GM19239 (cell line): ENCODE measurements at regions not wholly inside any gene's neighbourhood (a gene's known extent, or its start where the extent isn't known, plus 50 kb on each side); places are given as distances from the start of the nearest gene placed in this dataset.
"Not testable (repeated sequence)": the region's sequence is repeated elsewhere in the genome, so short reads cannot be mapped to it uniquely, and the experiment has no call there.

Source experiments
- DNase-seq: peaks from one replicate; pipeline ENCODE4 v3.0.0; 2011; ENCODE audit warnings: low spot score; ENCODE audit not compliant: insufficient read length
- FAIRE-seq: peaks from 2 replicates; lab custom pipeline; 2011; peaks lifted over from hg19 to GRCh38; lab: Jason Lieb, UNC

DNA sequence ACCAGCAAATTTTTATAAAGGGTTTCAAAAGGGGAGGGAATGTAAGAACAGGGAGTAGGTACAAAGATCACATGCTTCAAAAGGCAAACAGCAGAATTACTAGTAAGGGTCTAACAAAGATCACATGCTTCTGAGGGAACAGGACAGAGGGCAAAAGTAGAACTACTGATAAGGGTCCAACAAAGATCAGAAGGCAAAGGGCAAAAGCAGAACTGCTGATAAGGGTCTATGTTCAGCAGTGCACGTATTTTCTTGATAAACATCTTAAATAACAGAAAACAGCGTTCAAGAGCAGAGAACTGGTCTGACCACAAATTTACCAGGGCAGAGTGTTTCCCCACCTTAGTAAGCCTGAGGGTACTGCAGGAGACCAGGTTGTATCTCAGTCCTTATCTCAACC, 469.5 kb upstream of the PIK3R1 start:
- FAIRE-seq (no peak), DNase-seq (no peak)

DNA sequence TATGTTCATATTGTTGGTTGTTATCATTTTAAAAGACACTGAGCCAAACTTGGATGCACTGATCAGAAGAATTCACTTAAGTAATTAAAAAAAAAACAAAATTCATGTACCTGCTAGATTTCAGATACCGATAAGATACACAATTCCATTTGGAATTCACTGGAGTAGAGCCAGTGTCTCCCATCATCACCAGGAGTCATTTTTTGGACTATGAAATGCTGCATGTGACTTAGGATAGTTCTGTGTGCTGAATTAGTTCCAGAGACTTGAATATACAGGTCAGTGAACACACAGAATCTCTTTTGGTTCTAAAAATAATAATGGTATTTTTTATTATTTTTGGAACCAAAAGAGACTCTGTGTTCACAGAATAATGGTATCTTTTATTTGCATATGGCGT, 482.6 kb upstream of the PIK3R1 start:
- FAIRE-seq (no peak), DNase-seq (no peak)

GRCh38 chr5:67732471-67732870, 483.1 kb upstream of the PIK3R1 start:
- no peak for DNase-seq
- no peak for FAIRE-seq

GRCh38 chr5:67731886-67732285, 483.7 kb upstream of the PIK3R1 start:
- FAIRE-seq (no peak), DNase-seq (no peak)

- DNase-seq, result no peak
- FAIRE-seq, result no peak
Observed at GRCh38 chr5:67730917-67731474, 484.6 kb upstream of the PIK3R1 start.

DNA sequence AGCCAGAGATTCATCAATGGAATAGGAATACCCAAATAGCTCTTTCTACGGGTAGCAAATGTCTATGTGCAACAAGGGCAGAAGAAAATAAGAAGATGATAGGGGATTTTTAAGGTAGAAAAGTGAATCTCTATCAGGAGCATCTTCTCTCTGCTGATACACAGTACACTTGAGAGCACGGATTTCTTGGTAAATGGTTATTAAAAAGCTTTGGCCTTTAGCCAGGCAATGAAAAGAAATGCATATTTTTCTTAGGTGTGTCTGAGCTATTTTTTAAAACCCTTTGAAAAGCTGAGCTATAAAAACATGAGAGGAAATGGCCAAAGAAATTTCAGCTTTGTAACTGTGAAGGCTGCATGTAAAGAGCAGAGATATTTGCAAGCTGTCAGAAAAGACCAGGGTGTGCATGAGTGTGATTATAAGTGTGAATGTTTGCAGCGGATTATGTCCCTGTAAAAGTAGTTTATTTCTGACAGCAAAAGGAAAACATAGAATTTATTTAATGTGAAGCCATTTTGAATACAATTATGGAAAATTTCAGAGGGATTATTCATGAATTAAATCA, 487.1 kb upstream of the PIK3R1 start:
- DNase-seq (no peak), FAIRE-seq (no peak)

DNA sequence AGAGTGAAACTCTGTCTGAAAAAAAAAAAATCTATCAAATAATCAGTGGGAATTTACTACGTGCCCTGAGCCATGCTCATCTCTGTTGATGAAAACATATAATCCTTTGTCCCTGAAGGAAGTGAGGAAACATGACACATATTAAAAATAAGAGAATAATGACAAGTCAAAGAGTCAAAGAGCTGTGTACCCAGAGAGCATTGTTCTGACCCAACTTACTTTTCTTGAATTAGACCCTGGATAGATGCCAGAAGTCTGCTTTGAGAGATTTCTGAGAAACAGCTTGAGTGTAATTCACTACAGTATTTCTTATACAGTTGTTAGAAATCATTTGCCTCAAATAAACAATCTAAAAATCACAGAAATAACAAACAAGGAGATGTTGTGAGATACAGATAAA, 490.0 kb upstream of the PIK3R1 start:
- no peak for DNase-seq
- no peak for FAIRE-seq

DNA sequence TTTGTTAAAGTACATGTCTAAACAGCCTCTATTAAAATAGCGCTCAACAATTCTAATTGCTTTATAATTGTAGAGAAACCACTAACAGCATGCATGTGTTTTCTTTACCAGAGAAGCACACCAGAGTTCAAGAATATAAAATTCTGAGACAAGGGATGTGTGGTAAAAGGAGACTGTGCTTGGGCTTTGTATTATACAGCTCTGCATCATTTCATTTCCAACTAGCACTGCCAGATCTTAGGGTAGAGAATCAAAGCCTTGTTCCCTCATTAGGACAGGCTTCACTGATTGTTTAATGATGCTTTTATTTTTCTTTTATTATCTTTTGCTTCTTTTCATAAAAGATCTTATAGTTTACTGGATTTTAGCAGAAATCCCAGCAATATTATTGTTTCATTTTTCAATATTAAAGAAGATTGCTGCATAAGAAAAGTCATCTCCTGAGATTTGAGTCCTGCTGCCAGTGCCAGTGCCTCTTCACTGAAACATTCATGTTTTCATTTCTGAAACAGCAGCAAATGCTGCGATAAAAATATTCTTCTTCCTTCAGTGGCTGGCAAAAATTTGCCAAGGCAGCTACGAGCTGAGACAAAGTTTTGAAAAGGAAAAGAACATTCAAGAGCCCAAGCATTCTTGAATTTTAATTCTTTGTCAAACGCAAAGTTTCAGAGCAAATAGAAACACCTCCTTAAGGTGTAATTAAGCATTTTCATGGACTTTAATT, 491.0 kb upstream of the PIK3R1 start:
- DNase-seq, result no peak
- FAIRE-seq, result no peak

GRCh38 chr5:67723873-67724272, 491.7 kb upstream of the PIK3R1 start:
- DNase-seq (no peak), FAIRE-seq (no peak)

DNA sequence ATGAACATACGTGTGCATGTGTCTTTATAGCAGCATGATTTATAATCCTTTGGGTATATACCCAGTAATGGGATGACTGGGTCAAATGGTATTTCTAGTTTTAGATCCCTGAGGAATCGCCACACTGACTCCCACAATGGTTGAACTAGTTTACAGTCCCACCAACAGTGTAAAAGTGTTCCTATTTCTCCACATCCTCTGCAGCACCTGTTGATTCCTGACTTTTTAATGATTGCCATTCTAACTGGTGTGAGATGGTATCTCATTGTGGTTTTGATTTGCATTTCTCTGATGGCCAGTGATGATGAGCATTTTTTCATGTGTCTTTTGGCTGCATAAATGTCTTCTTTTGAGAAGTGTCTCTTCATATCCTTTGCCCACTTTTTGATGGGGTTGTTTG, 493.0 kb upstream of the PIK3R1 start:
- DNase-seq, FAIRE-seq: not testable (repeated sequence)

DNA sequence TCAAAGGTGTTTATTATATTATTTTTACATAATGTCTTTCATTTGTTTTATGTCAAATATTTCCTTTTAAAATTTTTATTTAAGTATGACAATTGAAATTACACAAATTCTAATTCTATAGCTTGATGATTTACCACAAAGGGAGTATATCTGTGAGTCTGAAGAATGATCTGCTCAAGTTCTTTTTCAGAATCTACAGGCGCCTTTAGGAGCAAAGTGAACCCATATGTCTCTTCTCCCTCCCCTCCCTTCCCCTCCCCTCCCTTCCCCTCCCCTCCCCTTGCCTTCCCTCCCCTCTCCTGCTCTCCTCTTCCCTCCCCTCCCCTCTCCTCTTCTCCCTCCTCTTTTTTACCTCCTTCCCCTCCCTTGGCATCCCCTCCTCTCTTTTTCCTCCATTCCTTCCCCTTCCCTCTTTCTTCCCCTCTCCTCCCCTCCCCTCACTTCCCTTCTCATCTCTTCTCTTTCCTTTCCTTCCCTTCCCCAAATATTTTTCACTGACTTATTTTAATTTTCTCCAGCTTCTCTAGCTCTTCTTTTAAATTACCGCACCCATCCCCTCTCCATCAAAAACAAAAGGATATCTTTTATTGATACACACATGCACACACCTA, 495.3 kb upstream of the PIK3R1 start:
- DNase-seq (no peak), FAIRE-seq (no peak)

- no peak for FAIRE-seq
- no peak for DNase-seq
Observed at GRCh38 chr5:67702008-67702407, 505.4 kb upstream of the CD180 start.

DNA sequence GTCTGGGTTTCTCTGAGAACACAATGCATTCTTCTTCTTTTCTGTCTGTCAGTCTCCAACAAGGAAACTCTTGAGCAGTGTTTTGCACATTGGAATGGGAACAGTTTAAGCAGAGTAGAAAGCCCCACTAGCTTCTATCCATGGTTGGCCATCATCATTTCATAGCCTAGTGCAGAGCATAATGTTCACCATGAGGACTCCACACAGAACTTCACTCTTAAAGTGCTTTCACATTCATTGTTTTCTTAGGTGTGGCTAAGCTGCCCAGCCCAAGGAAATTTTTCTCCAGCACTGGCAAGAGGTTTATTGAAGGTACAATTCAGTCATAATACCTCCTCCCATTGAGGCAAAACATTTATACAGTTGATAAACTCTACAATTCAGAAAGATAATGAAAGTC, 503.0 kb upstream of the CD180 start:
- FAIRE-seq (no peak), DNase-seq (no peak)

GRCh38 chr5:67696446-67696845, 499.8 kb upstream of the CD180 start:
- no peak for DNase-seq
- FAIRE-seq, result no peak

DNA sequence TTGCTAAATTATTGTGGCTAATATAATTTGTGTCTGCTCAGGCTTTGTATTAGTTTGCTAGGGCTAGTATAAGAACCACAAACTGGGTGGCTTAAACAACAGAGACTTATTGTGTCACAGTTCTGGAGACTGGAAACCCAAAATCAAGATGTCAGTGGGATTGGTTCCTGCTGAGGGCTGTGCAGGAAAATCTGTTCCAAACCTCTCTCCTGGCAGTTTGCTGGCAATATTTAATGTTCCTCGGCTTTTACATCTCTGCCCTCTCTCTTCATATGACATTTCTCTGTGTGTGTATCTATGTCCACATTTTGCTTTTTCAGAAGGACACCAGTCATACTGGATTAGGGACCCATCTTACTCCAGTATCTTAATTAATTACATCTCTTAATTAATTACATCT, 498.8 kb upstream of the CD180 start:
- FAIRE-seq, result no peak
- no peak for DNase-seq

- no peak for DNase-seq
- no peak for FAIRE-seq
Observed at GRCh38 chr5:67694810-67695191, 498.2 kb upstream of the CD180 start.

DNA sequence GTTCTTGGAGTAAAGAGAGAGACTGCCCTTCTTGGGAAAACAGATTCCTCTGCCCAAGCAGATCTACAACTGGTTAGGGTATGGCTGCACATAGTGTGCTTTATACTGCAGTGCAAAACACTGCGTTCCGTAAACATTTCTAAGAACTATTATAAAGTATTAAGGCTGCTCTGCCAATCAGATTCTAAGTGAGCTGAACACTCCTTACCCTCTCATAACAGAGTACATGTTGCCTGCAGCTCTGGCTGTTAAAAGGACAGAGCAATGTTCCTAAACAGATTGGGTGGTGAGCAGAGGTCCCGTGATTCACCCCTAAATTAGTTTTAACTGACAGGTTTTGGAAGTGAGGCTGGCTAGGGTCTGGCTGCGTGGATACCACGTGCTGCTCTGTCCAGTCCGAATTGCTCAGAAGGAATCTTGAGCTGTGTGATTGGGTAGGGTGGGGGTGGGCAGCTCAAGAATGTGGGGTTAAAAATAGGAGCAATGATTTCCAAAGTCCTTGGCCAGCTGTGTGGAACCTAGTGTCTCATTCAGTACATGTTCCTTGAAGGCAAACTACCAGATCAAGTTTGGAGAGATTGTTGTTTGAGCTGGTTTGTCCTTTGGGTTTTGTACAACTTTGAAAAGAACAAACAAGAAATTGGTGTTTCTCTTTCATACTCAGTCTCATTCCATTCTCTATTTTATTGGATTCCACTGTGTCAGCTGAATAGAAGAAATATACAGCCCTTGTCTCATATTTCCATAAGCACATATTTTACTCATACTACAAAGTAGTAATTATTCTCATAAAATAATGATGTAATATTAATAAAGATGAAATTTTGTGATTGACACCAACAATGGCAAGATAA, 497.6 kb upstream of the CD180 start:
- DNase-seq, result no peak
- no peak for FAIRE-seq

GRCh38 chr5:67686746-67687145, 490.1 kb upstream of the CD180 start:
- FAIRE-seq (no peak), DNase-seq (no peak)

DNA sequence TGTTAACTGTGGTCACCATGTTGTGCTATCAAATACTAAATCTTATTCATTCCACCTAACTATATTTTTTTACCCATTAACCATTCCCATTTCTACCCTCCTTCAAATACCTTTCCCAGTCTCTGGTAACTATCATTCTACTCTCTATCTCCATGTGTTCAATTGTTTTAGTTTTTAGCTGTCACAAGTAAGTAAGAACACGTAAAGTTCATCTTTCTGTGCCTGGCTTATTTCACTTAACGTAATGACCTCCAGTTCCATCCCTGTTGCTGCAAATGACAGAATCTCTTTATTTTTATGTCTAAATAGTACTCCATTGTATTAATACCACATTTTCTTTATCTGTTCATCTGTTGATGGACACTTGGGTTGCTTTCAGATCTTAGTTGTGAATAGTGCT, 485.1 kb upstream of the CD180 start:
- DNase-seq, result no peak
- no peak for FAIRE-seq

DNA sequence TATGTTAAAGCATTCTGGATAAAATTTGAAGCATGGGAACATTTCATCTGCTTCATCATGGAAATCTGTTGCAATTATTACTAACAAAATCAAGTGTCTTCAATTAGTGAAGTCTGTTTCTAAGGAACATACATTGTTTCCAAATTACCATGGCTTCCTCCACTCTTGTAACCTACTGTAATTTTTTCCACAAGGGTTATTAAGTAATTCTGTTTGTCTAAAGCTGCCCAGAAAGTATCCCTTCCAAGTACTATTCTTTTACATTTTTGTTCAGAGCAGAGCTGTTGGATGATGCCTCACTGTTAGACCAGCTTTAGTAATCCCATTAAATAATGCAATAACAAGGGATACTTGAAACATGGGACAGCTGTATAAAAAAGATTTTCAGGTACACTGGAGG, 483.5 kb upstream of the CD180 start:
- FAIRE-seq (no peak), DNase-seq (no peak)
